ENCODE measurements at regions not wholly inside any gene's neighbourhood (a gene's known extent, or its start where the extent isn't known, plus 50 kb on each side); places are given as distances from the start of the nearest gene placed in this dataset.
"Not testable (repeated sequence)": the region's sequence is repeated elsewhere in the genome, so short reads cannot be mapped to it uniquely, and the experiment has no call there.

DNA sequence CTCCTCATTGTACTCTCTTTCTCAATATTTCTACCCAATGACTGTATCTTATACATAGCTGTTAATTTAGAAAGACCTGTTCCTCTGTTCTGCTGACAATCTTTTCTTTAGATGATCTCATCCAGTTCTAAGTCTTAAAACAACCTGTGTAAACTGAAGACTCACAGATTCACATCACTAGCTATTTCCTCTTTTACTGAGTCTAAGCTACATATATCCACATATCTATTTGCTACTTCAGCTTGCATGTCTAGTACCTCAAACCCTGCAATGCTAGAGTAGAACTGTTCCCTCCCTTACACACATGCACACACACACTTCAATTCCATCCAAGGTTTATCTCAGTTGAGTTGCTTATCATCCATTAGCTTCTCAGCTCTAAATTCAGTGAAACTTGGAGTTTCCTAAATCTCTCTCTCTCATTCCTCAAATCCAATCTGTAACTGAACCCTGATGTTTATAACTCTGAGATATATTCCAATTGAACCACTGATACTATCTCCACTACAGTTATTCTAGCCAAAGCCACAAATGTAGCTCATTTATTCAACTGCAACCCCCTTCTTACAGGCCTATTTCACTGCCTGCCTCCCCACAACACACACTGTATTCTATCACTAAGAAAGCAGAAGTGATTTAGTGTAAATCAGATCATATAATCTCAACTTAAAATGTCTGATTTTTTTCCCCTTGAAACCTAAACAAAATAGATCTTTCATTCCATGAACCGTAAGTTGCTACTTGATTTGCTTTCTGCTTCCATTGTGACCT, 1036.8 kb upstream of the POT1 start:
- DNase-seq = no peak

DNA sequence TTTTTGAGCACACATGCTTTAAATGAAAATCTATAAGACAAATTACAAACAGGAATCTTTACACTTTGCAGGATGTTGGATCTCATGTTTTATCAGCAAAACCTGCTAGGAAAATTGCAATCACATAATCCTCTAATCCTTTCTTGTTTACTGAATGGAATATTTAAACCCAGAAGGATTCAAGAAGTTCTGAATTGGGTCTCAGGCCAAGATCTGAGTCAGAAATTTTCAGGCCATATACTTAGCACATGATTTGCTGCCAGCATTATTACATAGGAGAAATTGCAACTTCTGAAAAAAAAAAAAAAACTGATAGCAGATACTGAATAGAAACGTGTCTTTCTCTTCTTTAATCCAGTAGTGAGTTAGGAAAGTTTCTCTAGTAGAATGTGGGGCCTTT, 1005.3 kb upstream of the POT1 start:
- DNase-seq = no peak

DNA sequence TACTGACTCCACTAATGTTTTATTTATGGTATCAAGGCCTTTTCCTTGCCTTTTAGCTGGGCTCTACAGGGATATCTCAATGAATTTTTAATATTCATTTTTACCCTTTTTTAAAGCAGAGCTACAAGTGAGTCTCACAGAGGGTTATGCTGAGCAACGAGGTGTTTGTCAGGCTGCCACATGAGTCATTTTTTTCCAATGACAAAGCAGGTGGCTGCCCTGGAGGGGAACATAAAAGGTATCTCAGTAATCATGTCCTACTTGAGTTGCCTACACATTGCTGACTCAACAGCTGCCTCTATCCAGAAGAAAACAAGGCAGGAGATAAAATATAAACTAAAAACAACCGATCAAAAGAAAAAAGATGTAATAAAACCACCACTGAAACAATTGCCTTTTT, 1004.9 kb upstream of the POT1 start:
- peak; percentile 0 to 44 for DNase-seq

DNA sequence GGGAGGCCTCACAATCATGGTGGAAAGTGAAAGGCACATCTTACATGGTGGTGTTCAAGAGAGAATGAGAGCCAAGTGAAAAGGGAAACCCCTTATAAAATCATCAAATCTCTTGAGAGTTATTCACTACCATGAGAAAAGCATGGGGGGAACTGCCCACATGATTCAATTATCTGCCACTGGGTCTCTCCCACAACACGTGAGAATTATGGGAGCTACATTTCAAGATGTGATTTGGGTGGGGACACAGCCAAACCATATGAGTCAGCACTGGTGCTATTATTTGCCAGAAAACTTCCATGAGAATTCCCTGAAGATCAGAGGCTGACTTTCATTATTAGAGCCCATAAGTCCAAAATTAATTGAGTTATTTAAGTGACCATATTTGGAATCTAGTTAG, 1001.2 kb upstream of the POT1 start:
- no peak for DNase-seq

DNA sequence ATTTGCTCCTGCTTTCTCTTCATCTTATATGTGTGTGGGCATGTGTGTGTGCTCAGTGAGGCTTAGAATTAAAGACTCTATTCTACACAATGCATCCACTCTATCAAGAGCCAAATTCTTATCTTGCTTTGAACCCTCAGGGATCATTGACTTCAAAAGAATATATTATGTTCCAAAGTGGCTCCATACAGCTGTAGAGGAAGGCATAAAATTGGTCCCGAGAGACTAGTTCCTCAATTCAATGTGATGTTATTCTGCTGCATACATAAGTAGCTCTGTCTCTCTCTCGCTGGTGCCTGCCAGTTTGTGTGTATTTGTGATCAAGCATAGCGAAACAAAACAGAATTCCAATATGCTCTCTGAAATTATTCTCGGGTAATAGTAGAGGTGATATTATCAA, 997.9 kb upstream of the POT1 start:
- DNase-seq = no peak

DNA sequence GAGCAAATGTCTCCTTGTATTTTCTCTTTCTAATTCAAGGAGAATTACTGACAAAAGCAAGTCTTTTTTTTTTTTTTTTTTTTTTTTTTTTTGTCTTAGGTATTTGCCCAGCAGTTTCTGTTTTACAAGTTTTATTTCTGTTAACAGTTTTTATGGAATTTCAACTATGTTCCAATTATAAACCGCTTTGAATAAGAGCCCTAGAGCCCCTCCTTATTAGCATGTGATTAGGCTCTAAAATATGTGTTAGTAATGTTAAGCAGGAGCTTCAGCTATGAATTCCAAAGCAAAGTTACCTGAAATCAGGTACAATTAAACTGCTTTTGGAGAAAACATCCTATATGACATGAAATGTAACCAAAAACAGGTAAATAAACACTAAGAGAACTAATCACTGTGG, 997.0 kb upstream of the POT1 start:
- DNase-seq = no peak

DNA sequence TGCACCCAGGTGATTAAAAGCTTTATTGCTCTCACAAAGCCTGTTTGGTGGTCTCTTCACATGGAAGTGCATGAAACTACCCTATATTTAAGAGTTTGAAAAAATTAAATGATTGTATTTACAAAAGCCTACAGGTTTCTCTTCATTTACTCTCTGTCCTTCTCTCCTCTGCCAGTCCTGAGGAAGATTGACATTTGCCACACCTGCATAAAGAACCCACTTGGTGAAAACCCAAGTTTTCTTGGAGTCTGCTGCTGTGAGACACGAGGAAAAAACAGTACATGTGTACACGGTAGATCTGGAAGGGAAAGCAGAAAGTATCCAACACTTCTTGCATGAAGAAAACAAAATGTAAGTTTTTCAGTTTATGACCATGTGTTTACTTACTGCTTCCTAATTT, 994.4 kb upstream of the POT1 start:
- no peak for DNase-seq

DNA sequence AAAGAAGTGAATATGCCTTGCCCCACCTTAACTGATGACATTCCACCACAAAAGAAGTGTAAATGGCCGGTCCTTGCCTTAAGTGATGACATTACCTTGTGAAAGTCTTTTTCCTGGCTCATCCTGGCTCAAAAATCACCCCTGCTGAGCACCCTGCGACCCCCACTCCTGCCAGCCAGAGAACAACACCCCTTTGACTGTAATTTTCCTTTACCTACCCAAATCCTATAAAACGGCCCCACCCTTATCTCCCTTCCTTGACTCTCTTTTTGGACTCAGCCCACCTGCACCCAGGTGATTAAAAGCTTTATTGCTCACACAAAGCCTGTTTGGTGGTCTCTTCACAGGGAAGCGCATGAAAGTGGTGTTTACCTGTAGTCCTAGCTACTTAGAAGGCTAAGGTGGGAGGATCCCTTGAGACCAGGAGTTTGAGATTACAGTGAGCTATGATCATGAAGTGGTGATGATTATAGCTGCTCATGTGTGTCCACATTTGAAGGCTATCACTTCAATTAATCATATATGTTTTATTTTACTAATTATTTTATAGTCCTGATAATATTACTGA, 985.8 kb upstream of the POT1 start:
- DNase-seq = not testable (repeated sequence)

DNA sequence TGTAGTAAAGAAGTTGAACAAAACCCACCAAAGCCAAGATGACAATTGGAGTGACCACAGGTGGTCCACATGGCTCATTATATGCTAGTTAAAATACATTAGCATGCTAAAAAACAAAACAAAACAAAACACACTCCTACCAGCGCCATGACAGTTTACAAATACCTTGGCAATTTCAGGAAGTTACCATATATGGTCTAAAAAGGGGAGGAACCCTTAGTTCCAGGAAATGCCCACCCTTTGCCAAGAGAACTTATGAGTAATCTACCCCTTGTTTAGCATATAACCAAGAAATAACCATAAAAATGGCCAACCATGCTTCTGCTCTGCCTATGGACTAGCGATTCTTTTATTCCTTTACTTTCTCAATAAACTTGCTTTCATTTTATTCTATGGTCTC, 979.1 kb upstream of the POT1 start:
- no peak for DNase-seq

DNA sequence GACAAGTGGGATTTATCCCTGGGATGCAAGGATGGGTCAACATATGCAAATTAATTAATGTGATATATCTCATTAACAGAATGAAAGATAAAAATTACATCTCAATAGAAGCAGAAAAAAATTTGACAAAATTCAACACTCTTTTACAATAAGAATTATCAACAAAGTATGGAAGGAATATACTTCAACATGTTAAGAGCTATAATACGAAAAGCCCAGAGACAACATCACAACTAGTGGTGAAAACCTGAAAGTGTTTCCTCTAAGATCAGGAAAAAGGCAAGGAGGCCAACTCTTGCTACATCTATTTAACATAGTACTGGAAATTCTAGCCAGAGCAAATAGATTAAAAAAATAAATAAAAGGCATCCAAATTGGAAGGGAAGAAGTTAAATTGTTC, 970.0 kb upstream of the POT1 start:
- no peak for DNase-seq

DNA sequence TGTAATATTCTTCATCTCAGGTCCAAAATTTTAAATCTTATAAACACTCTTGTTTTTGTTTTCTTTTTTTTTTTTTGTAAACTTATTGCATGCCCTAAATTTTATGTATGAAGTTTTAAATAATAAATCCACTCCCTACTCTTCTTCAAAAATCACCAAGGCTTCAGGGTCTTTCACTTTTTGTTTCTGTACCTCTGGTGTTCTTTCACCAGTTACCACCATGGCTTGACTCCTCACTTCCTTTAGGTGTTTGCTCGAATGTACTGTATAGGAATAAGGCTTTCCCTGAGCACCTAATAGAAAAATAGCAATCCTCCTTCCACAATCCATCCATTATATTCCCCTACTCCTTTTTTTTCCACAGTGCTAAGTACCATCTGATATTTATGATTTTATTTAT, 962.8 kb upstream of the POT1 start:
- no peak for DNase-seq

DNA sequence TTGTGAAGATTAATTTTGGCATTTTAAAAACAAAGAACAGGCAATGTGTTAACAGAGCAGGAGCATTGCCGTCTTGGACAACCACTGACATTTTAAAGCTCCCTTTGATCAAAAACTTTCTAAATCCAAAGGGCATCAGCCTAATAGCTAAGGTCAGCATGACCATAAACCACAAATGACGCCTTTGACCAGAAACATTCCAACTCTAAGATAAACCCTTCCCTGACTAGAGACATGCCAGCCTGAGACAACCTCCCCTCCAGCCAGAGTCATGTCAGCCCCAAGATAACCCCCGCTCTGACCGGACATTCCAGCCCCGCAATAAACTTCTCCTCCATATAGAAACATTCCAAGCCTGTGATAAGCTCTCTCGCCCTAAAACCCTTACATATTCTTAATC, 949.4 kb upstream of the POT1 start:
- no peak for DNase-seq

DNA sequence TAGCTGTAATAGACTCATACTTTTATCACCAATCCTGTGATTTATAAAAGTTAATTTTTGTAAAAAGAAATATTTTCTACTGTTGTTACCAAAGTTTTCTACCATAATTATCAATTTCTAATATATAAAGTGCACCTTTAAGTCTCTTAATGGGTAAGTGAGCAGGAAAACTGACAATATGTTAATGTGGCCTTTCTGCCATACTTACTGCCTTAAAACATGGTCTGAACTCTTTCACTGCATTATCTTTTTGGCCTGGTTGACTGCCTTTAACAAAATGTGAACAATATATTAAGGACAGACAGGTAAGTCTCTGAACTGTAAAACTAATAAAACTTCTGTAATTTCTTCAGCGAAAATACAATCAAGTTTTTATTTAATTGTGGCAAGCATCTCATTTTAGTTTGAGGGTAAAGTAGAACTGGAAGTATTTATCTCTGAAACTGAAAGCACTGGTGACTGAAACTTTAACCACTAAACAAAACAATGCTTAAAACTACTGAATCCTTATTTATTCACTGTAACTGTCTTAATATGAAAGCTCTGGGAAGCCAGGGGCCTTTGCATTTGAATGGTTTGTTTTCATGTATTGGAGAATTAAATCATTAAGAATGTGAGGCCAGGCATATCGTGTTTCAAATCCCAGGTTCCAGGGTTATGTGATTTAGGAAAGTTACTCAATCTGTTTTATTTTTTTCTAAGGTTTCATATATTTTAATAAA, 948.8 kb upstream of the POT1 start:
- DNase-seq = no peak

DNA sequence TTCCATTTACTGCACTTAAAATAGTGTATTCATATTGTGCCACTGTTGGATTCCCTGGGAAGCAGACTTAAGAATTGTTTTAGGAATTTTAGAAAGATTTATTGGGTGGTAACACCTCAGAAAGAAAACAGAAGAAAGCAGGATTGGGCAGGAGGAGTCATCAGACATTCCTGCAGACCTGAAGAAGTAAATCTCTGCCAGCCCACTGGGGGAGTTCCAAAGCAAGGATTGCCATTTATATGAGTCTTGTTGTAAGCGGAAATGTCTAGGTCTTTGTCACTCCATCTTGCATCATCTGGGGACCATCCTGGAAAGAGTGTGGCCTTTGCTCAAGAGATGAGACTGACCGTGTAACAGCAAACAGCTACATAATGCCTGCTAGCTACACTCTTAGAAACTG, 947.6 kb upstream of the POT1 start:
- no peak for DNase-seq

DNA sequence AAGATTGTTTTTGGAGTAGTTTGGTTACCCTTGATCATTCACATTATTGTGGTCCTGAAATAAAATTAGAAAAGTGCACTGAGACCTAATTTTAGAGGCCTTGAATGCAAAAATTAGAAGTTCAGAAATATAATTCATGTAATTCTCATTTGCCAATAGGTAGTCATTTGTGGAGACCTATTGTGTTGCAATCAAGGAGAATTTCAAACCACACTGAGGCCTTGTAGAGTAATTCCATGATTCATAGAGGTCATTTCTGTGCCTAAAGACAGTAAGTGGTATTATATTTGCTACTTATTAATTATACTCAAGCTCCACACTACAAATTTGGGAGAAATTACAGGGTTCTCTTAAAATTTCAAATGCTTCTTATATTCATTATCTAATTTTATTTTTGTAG, 946.8 kb upstream of the POT1 start:
- no peak for DNase-seq

DNA sequence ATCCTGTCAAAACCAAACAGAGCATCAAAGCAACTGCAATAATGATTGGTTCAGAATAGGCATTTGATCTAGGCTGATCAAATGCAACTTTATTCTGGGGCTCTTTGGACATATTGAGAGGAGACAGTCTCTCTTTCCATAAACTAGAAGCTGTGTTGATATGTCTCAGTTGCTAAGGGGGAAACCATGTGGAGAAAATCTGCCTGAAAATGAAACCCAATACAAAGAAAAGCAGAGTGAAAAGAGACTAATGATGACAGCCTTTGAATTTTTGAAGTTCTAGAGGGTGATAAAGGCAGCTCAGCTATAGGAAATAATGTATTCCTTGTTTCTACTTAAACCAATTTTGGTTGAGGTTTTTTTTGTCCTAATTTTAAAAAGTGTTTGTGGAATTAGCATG, 941.8 kb upstream of the POT1 start:
- DNase-seq = no peak

DNA sequence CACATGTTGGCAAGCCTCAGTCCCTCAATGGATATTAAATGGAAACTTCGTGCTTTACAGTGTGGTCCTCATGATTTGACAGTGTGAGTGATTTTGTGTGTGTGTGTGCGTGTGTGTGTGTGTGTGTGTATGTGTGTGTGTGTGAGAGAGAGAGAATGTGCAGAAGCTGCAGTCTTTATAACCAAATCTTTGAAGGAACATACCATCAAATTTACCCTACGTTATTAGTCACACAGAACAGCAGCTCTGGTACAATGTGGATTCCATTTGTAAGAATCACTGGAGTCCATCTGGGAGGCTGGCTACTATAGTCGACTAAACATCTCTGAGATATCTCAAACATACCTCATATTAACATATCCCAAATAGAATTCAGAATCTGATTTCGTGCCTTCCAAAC, 928.0 kb upstream of the POT1 start:
- DNase-seq = no peak

DNA sequence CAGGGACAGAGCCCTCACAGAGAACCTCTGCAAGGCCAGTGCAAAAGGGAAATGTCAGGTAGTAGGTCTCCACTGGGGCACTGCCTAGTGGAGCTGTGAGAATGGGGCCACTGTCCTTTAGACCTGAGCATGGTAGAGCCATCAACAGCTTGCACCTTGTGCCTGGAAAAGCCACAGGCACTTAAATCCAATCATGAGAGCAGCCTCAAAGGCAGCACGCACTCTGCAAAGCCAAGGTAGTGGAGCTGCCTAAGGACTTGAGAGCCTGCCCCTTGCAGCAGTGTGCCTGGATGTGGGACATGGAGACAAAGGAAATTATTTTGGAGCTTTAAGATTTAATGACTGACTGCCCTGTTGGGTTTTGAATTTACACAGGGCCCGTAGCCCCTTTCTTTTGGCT, 918.5 kb upstream of the POT1 start:
- DNase-seq = no peak

DNA sequence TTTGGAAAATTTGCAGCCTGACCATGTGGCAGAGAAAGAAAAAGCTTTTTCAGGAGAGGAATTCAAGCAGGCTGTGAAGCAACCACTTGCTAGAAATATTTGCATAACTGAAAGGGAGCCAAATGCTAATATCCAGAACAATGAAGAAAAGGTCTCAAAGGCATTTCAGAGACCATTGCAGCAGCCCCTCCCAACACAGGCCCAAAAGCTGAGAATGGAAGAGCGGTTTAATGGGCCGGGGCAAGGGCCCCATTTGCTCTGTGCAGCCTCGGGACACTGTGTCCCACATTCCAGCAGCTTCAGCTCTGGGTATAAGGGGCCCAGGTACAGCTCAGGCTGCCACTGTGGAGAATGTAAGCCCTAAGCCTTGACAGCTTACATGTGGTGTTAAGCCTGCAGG, 918.1 kb upstream of the POT1 start:
- no peak for DNase-seq

DNA sequence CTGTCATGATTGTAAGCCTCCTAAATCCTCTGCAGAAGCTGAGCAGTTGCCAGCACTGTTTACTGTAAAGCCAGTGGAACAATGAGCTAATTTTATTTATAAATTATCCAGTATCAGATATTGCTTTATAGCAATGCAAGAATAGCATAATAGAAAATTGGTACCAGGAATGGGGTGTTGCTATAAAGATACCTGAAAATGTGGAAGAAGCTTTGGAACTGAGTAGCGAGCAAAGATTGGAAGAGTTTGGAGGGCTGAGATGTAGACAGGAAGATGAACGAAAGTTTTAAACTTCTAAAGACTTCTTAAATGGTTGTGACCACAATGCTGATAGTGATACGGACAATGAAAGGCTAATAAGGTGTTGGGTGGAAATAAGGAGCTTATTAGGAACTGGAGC, 917.4 kb upstream of the POT1 start:
- DNase-seq = no peak

DNA sequence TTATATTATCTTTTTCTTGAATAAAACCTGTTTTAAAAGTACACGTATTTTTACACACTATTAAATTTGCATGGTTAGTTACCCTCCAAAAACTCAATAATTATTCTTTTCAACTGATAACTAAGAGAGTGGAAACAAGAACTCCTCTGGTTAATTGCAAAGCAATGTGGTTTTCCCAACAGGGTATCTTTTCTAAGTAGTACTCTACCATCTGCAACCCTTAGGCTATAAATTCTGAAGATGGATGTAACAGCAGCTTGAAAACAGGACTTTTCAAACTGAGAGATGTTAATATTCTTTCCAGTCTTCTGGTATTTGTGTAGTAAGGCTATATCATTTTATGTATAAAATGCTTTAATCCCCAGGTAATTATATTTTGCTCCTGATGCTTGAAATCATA, 916.1 kb upstream of the POT1 start:
- DNase-seq = no peak

DNA sequence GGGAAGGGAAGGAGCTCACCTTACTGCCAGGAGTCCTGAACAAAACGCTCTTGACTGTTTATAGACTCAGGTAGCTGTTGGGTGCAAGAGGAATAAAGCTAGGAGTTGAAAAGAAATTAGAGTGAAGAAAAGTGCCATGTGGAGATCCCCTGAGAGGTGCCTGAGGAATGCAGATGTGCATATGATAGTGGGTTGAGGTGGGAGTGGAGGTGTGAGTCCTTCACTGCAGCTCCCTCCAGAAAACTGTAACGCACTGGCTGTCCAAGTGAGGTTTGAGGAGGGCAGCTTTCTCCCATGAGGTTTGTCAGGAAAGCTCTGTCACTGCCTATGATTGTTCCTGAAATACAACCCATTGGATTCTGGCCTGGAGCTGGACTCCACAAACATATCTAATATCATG, 904.8 kb upstream of the POT1 start:
- no peak for DNase-seq

DNA sequence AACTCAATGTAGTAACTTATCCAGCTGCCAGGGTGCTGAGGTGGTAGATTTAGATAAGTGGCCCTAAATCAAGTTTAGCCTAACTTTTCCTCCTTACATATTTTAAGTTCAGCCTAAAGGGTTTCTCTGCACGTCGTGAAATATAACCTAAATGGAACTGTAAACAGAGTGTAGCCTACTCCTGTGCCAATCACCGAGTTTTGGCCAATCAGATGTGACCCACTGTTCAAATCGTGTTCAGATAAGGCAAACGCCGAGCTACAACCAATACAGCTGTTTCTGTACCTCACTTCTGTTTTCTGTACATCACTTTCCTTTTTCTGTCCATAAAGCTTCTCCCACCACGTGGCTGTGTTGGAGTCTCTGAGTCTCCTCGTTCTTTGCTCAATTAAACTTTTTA, 904.2 kb upstream of the POT1 start:
- DNase-seq = no peak

DNA sequence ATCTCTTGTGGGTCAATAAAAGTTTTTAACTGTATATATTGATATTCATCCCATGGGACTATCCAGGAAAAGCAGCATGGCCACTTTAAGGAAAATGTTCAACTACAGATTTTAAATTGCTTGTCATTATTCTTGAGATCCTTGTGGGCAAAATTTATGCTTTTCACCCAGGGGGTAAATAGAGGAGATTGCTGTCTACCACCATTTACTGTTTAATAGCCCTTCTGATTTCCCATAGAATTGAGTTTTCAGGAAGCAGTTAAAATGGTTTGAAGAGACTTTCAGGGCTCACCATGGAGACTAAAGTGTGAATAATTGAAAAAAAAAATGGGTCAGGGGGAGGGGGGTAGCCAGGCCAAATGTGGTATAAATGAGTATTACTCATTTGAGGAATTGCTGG, 901.1 kb upstream of the POT1 start:
- no peak for DNase-seq
